Gastroesophageal sphincter (tissue), 4 donors: ENCODE measurements at regions not wholly inside any gene's neighbourhood (a gene's known extent, or its start where the extent isn't known, plus 50 kb on each side); places are given as distances from the start of the nearest gene placed in this dataset.

Experiments used
- ATAC-seq: fragments of 150-250 bp; one replicate; pipeline ENCODE4 v1.9.1; 2016; ENCODE audit warnings: mild to moderate bottlenecking, moderate library complexity
- H3K27ac ChIP-seq, 4 donors: fragments of 200-600 bp; sonication (generic) in 3 of 4; 1 replicate in 3 of 4; 2 replicates in 1 of 4; pipeline ENCODE4 v1.5.1; 2016 to 2019
- H3K27me3 ChIP-seq: fragments of 200-600 bp; sonication (generic); one replicate; pipeline ENCODE4 v1.5.1; 2019
- H3K36me3 ChIP-seq, 2 donors: fragments of 200-600 bp; sonication (generic); one replicate each; pipeline ENCODE4 v1.5.1; 2019; ENCODE audit warnings: control low read depth in 1 of 2
- H3K4me1 ChIP-seq, 3 donors: fragments of 200-600 bp; sonication (generic); 1 replicate in 2 of 3; 2 replicates in 1 of 3; pipeline ENCODE4 v1.5.1; 2016 to 2019; ENCODE audit warnings: control low read depth in 2 of 3
- H3K4me3 ChIP-seq, 2 donors: fragments of 200-600 bp; sonication (generic); one replicate each; pipeline ENCODE4 v1.5.1; 2019; ENCODE audit warnings: mild to moderate bottlenecking in 1 of 2, moderate library complexity in 1 of 2
- H3K9me3 ChIP-seq, 3 donors: fragments of 200-600 bp; sonication (generic); one replicate each; pipeline ENCODE4 v1.5.1; 2017 to 2019; ENCODE audit warnings: control low read depth in 2 of 3
- CTCF ChIP-seq, 4 experiments: fragments of 200-600 bp in 2 of 4; fragments of 450-650 bp in 2 of 4; sonication (generic) in 1 of 4; IDR thresholded peaks; one replicate each; pipeline ENCODE4 v1.5.1; 2017 to 2019; ENCODE audit warnings: antibody characterized with exemption in 4 of 4, mild to moderate bottlenecking in 2 of 4, moderate library complexity in 2 of 4
- EP300 ChIP-seq: sonication (generic); formaldehyde crosslinking; IDR thresholded peaks from one replicate; pipeline ENCODE4 v1.6.1; 2017; ENCODE audit warnings: antibody characterized with exemption, mild to moderate bottlenecking
- POLR2A ChIP-seq, 2 donors: fragments of 450-650 bp; IDR thresholded peaks; one replicate each; pipeline ENCODE4 v1.6.1; 2017; ENCODE audit warnings: antibody characterized with exemption in 2 of 2, mild to moderate bottlenecking in 2 of 2, moderate library complexity in 1 of 2
- POLR2AphosphoS5 ChIP-seq: sonication (generic); formaldehyde crosslinking; IDR thresholded peaks from one replicate; pipeline ENCODE4 v1.6.1; 2017; ENCODE audit warnings: antibody characterized with exemption
- WGBS, 2 donors: methylation state at CpG; one replicate each; pipeline ENCODE4 v1.1.5; 2018; ENCODE audit warnings: low coverage in 1 of 2; 5-methylcytosine and 5-hydroxymethylcytosine counted together

GRCh38 chr3:104102386-104102785, 1264.3 kb upstream of the ALCAM start:
- Histone ChIP-seq H3K4me1 (no peaks in the 10 kb centered on the region), H3K4me3 (no peak overlapping the region), H3K9me3 (no peaks in the 10 kb centered on the region), H3K27me3 (no peaks in the 10 kb centered on the region), H3K36me3 (no peaks in the 10 kb centered on the region), H3K27ac (no peak overlapping the region)
- no peak for ATAC-seq
- WGBS, 2 donors: 0 to 13% methylated on average over 1 to 3 of the region's 3 CpGs
- TF ChIP-seq EP300: no peak
- TF ChIP-seq POLR2AphosphoS5: no peak
- TF ChIP-seq POLR2A (IDR thresholded peaks at IDR 0.05): no peak
- no peak for TF ChIP-seq CTCF (IDR thresholded peaks at IDR 0.05)

- no peak for TF ChIP-seq POLR2AphosphoS5
- TF ChIP-seq CTCF (IDR thresholded peaks at IDR 0.05): no peak
- TF ChIP-seq EP300: no peak
- Histone ChIP-seq H3K4me1 (no peaks in the 10 kb centered on the region), H3K27me3 (no peaks in the 10 kb centered on the region), H3K36me3 (no peaks in the 10 kb centered on the region), H3K27ac (no peak overlapping the region), H3K9me3 (no peaks in the 10 kb centered on the region), H3K4me3 (no peak overlapping the region)
- ATAC-seq: no peak
- WGBS, 2 donors: 46 to 58% methylated on average over 3 of the region's 3 CpGs
Measured at GRCh38 chr3:104106276-104106675, 1260.4 kb upstream of the ALCAM start.

GRCh38 chr3:104108522-104108921, 1258.2 kb upstream of the ALCAM start:
- Histone ChIP-seq H3K36me3 (no peaks in the 10 kb centered on the region), H3K4me1 (no peaks in the 10 kb centered on the region), H3K27ac (no peak overlapping the region), H3K4me3 (no peak overlapping the region), H3K27me3 (no peaks in the 10 kb centered on the region), H3K9me3 (no peaks in the 10 kb centered on the region)
- TF ChIP-seq EP300: no peak
- WGBS, 2 donors: 50 to 59% methylated on average over 2 of the region's 2 CpGs
- ATAC-seq: no peak

GRCh38 chr3:104126463-104126862, 1240.2 kb upstream of the ALCAM start:
- ATAC-seq: no peak
- Histone ChIP-seq H3K27me3 (no peaks in the 10 kb centered on the region), H3K4me1 (no peaks in the 10 kb centered on the region), H3K36me3 (no peaks in the 10 kb centered on the region), H3K9me3 (peaks cover 0 to 11% (median 0%) of the 10 kb centered on the region in 3 donors), H3K4me3 (no peak overlapping the region), H3K27ac (no peak overlapping the region)
- TF ChIP-seq CTCF (IDR thresholded peaks at IDR 0.05): no peak
- no peak for TF ChIP-seq EP300
- no peak for TF ChIP-seq POLR2AphosphoS5
- no peak for TF ChIP-seq POLR2A (IDR thresholded peaks at IDR 0.05)
- 87% methylated on average over 2 of the region's 4 CpGs; no CpG with 5 or more reads in 1 of the 2 donors for WGBS, 2 donors

- Histone ChIP-seq H3K4me1 (no peaks in the 10 kb centered on the region), H3K27me3 (no peaks in the 10 kb centered on the region), H3K36me3 (no peaks in the 10 kb centered on the region), H3K9me3 (peaks cover 0 to 11% (median 0%) of the 10 kb centered on the region in 3 donors), H3K4me3 (no peak overlapping the region), H3K27ac (no peak overlapping the region)
- WGBS, 2 donors: 76 to 85% methylated on average over 2 to 7 of the region's 7 CpGs
- TF ChIP-seq EP300: no peak
- no peak for TF ChIP-seq CTCF (IDR thresholded peaks at IDR 0.05)
- TF ChIP-seq POLR2A (IDR thresholded peaks at IDR 0.05): no peak
- ATAC-seq: no peak
Measured at GRCh38 chr3:104126864-104127553, 1239.7 kb upstream of the ALCAM start.
